Neural cell (in vitro differentiated cells): ENCODE measurements at regions not wholly inside any gene's neighbourhood (a gene's known extent, or its start where the extent isn't known, plus 50 kb on each side); places are given as distances from the start of the nearest gene placed in this dataset.

Experiments used
- EZH2 ChIP-seq: fragments of 200-600, 300-800 bp; shearing (Covaris generic), sonication (generic); IDR thresholded peaks from 2 replicates; pipeline ENCODE4 v1.6.1; 2014; ENCODE audit warnings: antibody characterized with exemption, low read length, borderline replicate concordance, mild to moderate bottlenecking; ENCODE audit not compliant: insufficient read depth, poor library complexity, severe bottlenecking
- RAD21 ChIP-seq: fragments of 450-650 bp; conservative IDR thresholded peaks from 2 replicates; pipeline ENCODE4 v1.6.1; 2014; ENCODE audit warnings: antibody characterized with exemption, mild to moderate bottlenecking, moderate library complexity
- SMC3 ChIP-seq: fragments of 450-650 bp; conservative IDR thresholded peaks from 2 replicates; pipeline ENCODE4 v1.6.1; 2014; ENCODE audit warnings: antibody characterized with exemption, mild to moderate bottlenecking, moderate library complexity; ENCODE audit not compliant: poor library complexity
- TAF1 ChIP-seq: IDR thresholded peaks from 2 replicates; pipeline ENCODE4 v1.6.1; 2012; ENCODE audit warnings: low read depth
- TF ChIP-seq, protein P1 (sequence below): fragments of 450-650 bp; IDR thresholded peaks from 2 replicates; pipeline ENCODE4 v1.5.1; 2014; ENCODE audit warnings: antibody characterized with exemption, mild to moderate bottlenecking, moderate library complexity; ENCODE audit not compliant: poor library complexity, severe bottlenecking

DNA sequence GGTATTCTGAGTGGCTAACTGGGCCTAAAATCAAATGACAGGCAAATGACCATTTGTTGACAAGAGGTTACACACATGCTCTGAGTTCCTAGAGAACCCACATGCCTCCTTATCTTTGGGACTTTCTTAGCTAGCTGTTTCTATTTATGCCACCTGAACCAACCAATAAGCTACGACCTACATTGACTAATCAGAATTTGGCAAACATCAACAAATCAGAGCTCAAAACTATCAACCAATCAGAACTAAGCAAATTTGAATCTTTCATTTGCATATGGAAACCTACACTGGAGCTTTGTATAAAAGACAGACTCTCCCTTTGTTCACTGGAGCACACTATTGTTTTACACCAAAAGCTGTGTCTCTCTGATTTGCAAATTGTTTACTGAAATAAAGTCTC, 192.0 kb downstream of the CXXC4 start:
- no peak for TF ChIP-seq EZH2
- TF ChIP-seq SMC3 = no peak
- TF ChIP-seq, protein P1, sequence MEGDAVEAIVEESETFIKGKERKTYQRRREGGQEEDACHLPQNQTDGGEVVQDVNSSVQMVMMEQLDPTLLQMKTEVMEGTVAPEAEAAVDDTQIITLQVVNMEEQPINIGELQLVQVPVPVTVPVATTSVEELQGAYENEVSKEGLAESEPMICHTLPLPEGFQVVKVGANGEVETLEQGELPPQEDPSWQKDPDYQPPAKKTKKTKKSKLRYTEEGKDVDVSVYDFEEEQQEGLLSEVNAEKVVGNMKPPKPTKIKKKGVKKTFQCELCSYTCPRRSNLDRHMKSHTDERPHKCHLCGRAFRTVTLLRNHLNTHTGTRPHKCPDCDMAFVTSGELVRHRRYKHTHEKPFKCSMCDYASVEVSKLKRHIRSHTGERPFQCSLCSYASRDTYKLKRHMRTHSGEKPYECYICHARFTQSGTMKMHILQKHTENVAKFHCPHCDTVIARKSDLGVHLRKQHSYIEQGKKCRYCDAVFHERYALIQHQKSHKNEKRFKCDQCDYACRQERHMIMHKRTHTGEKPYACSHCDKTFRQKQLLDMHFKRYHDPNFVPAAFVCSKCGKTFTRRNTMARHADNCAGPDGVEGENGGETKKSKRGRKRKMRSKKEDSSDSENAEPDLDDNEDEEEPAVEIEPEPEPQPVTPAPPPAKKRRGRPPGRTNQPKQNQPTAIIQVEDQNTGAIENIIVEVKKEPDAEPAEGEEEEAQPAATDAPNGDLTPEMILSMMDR = no peak
- TF ChIP-seq TAF1 = no peak
- no peak for TF ChIP-seq RAD21
